Glomerular endothelial cell (primary cell): ENCODE measurements at regions not wholly inside any gene's neighbourhood (a gene's known extent, or its start where the extent isn't known, plus 50 kb on each side); places are given as distances from the start of the nearest gene placed in this dataset.
"Not testable (repeated sequence)": the region's sequence is repeated elsewhere in the genome, so short reads cannot be mapped to it uniquely, and the experiment has no call there.

Experiments
- DNase-seq: peaks from one replicate; pipeline ENCODE4 v3.0.0-alpha.2; 2011; ENCODE audit warnings: low read depth, low spot score; ENCODE audit errors: extremely low read depth

DNA sequence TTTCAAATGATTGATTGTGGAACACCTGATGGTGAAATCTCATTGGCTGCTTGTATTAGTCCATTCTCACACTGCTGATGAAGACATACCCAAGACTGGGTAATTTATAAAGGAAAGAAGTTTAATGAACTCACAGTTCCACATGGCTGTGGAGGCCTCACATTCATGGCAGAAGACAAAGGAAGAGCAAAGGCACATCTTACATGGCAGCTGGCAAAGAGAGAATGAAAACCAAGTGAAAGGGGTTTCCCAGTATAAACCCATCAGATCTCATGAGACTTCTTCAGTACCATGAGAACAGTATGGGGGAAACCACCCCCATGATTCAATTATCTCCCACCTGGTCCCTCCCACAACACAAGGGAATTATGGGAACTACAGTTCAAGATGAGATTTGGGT lies 70.9 kb upstream of the ZNF469 start:
- not testable (repeated sequence) for DNase-seq

DNA sequence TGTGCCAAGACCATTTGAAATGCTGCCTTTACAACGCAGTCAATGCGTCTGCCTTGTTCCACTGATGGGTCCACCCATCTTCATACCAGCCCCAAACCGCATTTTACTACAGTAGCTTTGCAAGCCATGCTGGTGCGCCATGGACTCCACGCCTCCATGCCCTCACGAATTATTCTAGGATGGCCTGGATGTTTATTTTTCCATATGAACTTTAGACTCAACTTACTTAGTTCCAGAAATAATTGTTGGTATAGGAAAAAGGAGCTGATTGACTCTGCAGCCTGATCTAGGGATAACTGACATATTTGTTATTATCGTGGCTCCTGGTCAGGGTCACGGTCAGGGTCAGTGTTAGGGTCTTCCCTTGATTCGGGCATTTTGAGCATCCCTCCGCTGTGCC lies 70.0 kb upstream of the ZNF469 start:
- DNase-seq = no peak

DNA sequence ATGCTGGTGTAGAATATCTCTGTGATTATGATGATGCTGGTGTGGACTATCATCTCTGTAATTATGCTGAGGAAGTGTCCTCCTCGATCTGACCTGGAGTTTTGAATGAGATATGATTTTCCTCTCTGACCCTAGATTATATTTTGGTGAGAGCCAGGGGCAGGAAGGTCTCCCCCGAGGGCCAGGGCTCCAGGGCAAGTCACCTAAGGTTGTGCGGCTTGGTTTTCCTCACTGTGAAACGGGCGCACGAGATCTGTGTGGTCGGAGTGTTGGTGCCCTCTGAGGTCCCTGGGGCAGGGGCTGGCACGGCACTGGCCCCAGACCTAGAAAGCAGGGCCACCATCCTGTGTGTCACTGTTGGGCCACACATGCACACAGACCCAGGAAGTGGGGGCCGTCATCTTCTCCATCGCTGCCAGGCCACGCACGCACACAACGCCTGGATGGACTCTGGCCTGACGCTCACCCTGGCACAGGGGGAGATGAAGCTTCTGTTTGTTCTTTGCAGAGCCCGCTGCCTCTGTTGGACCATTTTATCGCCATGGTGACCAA lies 67.7 kb upstream of the ZNF469 start:
- DNase-seq = no peak

- DNase-seq = no peak
Measured at GRCh38 chr16:88315543-88316105, 67.1 kb upstream of the ZNF469 start.

- no peak for DNase-seq
Measured at GRCh38 chr16:88316151-88316550, 66.6 kb upstream of the ZNF469 start.

GRCh38 chr16:88316941-88317612 lies 65.7 kb upstream of the ZNF469 start:
- DNase-seq = no peak

GRCh38 chr16:88317613-88317965 lies 65.2 kb upstream of the ZNF469 start:
- no peak for DNase-seq

DNA sequence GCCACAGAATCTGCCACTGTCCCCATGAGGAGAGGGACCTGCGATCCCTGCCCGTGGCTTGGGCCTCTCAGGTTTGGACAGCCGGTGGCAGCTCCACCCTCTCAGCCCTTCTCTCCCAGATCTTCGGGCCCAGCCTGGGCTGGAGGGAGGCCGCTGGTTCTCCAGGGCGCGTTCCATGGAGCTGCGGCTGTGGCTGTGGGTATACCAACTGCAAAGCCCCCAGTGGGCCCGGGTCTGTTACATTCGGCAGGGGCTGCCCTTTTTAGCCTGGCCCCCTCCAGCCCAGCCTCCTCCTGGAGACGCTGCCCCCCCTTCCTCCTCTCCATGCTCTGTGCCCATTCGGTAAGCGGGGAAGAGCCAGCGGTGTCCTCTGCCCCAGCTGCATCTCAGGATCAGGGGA lies 64.7 kb upstream of the ZNF469 start:
- DNase-seq = no peak

DNA sequence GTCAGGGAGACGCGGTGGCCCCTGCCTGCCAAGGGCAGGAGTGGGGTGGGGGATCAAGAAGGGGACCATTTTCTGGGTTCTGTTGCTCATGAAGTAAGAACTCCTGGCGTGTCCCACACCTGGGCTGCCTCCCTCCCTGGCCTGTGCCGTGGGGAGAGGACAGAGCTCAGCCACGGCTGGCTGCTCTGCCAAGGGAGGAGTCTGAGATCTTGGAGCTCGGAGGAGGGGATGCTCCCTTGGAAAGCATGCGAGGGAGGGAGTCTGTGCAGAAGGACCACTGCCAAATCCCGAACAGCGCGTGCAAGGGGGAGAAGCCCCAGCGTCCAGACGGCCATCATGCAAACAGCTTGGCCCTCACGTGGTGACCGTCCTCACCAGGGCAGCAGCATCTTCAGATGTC lies 64.2 kb upstream of the ZNF469 start:
- DNase-seq = no peak

GRCh38 chr16:88319116-88319965 lies 63.4 kb upstream of the ZNF469 start:
- DNase-seq = no peak

- DNase-seq = no peak
Measured at GRCh38 chr16:88320947-88321634, 61.7 kb upstream of the ZNF469 start.

DNA sequence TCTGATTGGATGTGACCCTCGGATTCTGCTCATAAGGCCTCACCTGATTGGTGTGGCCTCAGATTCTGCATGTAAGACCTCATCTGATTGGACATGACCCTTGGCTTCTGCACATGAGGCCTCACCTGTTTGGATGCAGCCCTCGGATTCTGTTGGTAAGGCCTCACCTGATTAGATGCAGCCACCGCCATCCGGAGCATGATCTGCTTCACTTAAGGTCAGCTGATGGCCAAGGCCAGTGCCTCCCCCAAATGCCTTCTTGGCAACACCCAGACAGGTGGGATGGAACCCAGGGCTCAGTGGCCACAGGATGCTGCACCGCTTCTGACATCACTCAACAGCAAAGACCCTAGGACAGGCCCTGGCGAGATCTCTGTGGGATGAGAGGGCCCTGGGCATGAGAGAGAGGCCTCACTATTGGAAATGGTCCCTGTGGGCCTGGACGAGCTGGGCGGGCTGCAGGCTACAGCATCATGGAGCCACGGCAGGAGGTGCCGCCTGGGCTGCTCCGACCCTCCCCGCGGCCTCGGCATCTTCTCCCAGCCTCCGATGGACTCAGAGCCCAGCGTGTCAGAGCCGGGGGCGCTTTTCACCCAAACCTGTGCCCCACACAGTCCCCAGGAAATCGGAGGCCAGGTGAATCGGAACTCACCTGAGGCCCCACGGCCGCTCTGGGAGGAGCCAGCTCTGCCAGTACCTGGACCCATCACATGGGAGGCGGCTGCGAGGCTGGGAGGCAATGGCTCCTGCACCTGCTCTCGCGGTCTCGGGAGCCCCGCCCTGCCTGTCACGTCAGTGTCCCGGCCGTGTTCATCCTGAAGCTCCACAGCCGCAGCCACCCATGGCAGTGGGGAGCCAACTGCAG lies 60.9 kb upstream of the ZNF469 start:
- DNase-seq = no peak

DNA sequence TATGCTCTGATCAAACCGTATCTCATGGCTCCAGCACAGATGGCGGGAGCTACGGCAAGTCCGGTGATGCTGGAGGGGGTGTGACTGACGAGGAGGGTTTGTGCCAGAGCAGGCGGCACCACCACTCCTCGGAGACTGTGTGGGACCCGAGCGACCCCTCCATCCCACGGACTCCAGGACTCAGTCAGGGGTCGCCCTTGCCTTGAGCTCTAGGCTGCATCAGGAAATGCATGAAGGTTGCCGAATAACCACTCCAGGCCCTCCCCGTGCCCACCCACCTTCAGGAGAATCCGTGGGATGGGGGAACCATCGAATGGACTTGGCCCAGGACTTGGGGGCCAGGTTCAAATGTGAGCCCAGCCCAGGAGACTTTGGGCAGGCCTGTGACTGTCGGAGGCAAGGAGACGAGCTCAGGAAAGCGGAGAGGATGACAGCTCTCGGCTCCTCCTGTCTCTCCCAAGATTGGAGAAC lies 60.2 kb upstream of the ZNF469 start:
- DNase-seq = no peak

DNA sequence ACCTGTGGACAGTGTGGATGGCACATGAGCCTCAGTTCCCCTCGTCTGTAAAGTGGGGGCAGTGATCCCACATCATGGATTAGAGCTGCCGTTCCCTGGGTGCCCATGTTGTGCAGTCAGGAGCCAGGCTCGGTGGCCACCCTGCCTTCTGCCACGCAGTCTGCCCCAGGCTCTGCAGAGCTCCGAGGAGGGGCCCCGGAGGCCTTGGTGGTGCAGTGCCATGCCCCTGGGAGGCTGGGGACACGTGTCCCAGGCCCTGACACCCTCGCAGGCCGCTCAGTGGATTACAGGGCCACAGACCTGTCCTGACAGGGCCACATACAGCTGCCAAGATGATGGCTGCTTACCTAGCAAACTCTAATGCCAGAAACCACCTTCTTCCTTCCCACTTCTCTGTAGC lies 59.7 kb upstream of the ZNF469 start:
- DNase-seq = no peak

GRCh38 chr16:88323546-88324330 lies 59.0 kb upstream of the ZNF469 start:
- no peak for DNase-seq

GRCh38 chr16:88325087-88325750 lies 57.5 kb upstream of the ZNF469 start:
- no peak for DNase-seq

- DNase-seq = no peak
Measured at GRCh38 chr16:88325976-88326375, 56.8 kb upstream of the ZNF469 start.

- no peak for DNase-seq
Measured at GRCh38 chr16:88326611-88327485, 55.9 kb upstream of the ZNF469 start.
